Activated CD8-positive, alpha-beta memory T cell treated with anti-CD3 and anti-CD28 coated beads for 1 hour (primary cell): ENCODE measurements at regions not wholly inside any gene's neighbourhood (a gene's known extent, or its start where the extent isn't known, plus 50 kb on each side); places are given as distances from the start of the nearest gene placed in this dataset.

Experiments used
- DNase-seq, 2 donors: peaks; one replicate each; pipeline ENCODE4 v3.0.0-alpha.2; 2020; ENCODE audit warnings: low read depth in 1 of 2; ENCODE audit errors: extremely low read depth in 1 of 2

DNA sequence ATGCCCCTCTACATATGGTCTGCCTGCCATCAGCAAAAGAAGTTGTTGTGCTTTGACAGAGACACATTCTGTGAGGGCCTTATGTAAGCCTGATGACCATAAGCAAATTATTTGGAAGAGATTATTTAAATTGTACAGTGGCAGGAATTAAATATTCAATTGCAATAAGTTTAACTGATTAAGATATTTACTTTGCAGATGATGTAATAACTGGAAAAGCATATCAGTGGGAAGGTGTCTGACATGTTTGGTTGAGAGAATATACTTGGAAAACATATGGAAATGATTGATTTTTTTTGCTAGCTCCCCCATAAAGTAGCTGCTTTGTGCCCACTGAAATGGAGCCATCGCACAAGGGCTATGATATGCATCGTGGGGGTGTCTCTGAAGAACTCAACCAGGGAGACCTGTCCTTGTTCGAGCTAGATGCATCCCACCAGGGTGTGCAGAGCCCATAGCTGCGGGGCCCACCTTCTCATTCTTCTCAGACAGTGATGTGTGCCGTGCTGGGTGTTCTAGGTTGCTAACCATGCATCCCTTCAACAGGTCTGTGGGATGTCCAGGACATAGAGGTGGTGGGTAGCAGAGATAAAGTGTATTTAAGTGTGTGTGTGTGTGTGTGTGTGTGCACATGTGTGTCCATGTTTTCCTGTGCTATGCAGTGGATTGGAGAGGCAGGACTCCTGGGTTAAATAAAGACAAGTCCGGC is 90.4 kb upstream of the PARD3B start:
- no peak for DNase-seq

DNA sequence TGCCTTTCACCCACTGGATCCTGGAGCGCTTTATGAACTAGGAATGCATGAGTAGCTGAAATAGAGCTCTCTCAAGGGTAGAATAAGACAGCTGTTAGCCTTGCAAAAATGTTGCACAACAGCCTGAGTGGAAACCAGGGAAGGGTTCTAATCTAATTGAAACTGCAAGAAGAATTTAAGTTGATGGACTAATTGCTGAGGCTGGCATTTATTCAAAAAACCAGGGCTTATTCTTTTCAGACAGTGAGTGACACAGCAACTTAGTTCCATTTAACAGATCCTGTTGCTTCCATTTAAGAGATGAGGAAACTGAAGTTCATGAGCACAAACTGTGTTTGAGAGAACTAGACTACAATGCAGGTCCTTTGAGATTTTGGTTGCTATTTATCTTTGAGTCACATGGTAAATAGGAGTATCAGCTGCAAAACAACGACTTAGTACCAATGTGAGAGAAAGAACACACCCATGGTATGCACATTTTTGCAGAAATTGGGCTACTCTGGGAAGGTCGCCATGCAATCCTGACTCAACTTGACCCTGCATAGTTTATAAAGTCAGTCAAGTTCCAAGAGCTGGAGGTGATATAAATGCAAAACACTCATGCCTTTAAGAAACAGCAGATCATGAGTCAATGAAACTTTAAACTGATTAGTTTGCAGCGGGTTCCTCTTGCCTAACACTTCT is 76.4 kb upstream of the PARD3B start:
- DNase-seq = no peak

DNA sequence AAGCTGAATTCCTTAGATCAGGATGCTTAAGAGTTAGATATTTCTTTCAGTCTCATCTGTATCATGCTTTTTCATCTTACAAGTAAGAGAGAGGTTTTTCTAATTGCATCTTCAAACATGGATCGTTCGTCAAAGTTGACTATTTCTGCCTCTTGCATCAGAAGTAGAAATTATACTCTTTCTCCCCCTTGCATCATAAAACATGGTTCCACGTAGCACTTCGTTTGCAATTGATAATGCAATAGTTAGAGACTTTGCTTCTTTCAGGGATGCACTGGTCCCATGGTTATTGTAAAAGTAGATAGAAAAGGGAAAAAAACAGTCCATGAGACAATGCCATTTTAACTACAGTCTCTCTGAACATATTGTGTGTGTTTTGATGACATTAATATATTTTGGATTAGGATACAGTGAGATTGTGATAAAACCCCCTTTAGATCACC is 75.1 kb upstream of the PARD3B start:
- no peak for DNase-seq

DNA sequence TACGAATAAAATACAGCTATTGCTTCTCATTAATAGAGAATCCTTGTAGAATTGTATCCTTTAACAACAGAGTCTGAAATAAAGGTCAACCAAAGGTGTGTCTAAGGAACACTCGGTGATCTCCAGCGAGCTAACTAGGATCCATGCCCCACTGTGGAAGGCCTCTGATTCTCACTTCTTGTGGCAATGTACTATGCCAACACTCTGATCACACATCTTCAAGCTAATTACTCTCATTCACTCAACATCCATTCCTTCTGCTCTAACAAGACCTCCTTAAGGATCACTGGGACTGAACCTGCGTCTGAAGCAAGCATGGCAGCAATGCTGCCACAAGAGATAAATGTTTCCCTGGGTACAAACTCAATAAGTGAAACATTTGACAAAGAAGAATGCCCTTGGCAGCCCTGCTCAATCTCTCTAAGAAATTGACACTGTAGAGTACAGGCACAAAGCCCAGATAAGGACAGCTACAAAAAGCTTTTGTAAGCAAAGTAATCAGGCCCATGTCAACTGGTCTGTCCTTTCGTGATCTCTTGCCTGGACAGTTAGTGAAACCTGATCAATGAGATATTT is 74.6 kb upstream of the PARD3B start:
- DNase-seq = no peak

DNA sequence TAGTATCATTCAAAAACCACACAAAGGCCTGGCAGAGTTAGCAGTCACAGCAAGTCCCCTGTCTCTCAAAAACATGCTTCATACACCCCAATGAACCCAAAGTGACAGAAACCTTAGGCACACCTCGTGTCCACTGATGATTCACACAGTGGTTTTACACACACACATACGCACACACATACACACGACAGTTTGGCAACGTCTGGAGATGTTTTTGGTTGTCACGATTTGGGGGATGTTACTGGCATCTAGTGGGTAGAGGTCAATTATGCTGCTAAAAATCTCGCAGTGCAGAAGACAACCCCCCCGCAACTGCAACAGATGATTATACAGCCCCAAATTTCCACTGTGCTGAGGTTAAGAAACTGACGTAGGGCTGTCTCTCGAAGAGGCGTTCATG is 72.9 kb upstream of the PARD3B start:
- no peak for DNase-seq

DNA sequence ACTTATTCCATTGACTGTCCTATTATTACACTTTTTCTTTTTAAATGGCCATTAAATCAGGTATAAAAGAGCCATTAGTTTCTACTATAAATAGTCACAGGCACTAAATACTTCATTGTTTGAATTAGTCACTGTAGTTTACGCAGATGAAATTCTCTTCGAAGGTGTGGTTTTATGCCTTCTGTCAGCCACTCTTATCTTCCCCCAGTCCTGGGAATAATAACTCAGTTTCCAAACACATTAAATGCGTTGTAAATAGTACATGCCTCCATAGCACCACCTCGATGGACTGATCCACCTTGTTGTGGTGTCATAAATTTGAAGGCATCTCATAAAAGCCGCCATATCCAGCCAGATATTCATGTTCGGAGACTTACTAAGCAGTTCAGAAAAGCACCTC is 72.1 kb upstream of the PARD3B start:
- no peak for DNase-seq

DNA sequence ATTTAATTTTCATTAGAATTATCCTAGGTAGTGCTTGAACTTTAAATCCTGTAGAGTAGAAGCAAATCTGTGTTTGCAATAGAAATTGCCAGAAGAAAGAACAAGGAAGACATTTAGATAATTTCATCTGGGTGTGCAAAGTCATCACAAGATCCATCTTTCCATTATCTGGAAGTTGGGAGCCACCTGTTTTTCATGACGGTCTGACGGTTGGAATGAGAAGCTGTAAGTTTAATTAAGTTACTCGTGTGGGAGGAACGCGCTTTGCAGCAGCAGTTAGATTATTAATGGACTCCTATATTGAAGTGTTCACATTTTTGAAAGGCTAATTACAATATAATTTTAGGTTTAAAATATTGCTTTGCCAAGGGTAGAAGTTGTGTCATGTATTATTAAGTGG is 69.9 kb upstream of the PARD3B start:
- DNase-seq = no peak

DNA sequence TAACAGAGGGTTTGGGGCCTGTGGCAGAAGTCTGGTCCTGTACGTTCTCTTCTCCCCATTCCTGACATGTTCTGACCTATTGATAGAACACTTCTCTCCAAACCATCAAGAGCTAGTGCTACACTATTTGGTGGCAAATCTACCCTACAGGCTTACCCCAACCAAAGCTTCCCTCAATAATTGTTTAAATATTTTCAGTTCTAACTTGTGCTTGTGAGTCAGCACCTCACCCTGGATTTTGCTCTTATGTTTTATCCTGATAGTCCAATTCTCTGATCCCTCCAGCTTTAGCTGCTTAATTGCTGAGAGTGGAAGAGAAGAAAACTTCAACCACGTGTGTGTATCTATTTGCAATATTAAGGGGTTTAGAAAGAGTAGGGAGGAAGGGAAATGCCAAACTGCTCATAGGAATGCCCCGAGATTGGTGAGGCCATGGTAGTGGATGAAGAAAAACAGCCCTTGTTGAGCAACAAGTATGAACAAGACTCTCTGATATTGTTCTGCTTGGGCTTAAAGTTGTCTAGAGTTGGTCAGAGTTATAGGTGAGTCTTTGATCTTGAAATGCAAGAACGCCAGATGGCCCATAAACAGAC is 67.8 kb upstream of the PARD3B start:
- no peak for DNase-seq

DNA sequence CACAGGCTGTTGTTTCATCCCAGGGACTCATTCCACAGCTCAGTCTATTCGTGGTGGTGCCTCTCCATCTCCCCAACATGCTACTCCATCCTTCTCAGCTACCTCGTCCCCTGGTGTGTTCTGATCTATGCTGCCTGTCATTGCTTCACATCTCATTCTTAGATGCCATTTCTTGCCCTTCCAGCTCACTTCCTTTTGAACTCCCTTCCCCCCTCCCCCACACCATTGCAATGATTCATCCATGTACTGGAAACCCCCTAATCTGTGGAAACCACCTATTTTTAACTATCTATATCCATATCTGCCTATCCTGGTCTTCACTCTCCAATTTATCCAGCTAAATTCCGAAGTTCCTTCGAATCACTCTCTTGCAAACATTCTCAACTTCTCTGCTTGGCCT is 65.7 kb upstream of the PARD3B start:
- DNase-seq = no peak

DNA sequence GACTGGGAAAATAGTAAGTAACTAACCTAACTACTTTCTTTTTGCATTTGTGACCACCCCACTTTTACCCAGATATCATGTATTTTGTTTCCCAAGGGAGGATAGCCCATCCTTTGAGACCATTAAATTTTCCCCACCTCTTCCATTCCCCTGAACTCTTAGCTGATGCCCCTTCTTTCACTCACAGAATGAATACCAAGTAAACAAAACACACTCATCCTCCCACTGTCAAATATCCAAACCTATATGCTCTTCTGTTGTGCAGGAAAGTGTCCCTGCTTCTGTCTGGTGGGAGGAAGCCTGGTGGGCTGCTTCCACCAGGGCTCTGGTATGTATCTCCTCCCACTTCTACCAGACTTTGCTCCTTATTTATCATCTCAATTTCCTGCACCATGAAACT is 64.6 kb upstream of the PARD3B start:
- DNase-seq = no peak

DNA sequence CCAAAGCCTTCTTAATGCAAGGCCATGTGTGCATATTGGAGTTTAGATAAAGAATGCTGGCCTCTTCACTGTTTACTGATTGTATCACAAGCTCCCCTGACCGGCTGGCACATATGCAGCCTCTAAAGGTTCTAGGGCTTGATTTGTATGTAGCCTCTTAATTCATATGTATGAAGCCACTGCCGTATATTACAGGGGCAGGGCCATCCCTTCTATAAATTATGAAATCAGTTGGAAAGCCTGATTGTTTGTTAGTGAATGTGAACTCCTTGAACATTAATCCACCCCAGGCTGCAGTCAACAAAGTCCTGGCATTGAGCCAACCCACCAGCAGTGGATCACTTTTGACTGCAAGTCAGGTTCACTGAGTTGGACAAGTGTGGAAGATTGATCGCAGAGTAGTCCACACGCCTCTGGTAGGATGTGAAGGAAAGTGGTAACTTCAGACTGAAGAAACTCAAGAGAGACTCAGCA is 61.6 kb upstream of the PARD3B start:
- DNase-seq = no peak

DNA sequence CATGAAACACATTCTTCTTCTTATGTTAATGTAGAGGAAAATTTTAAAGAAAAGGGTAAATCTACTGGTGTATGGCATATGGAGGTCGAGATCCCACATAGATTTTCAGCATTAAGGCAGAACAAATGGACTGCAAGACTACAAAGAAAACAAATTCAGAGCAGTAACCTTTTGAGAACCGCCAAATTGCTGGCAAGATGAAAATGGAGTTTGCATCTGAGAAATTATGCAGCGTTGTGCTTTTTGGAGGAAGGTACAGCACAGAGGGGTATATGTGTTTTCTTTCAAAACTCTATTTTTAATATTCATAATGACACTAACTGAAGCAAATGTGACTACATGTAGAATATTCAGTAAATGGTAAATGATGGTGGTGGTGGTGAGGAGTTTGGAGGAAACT is 59.0 kb upstream of the PARD3B start:
- no peak for DNase-seq

DNA sequence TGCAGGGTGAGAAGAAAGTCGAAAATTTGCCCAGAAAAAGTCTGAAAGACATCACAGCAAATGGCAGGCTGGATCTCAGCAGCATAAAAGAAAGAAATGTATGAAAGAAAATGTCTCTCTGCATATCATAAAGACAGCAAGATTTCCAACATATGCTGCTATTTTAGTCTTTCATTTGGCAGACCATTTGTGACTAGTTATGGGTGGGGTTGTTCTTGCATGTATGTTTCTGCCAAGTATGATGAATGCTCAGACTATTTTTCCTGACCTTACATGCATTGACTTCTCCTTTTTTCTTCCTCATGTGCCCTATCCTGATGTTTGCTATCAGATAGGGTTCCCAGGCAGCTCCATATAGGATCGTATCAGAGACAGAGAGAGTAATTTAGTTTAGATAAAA is 58.5 kb upstream of the PARD3B start:
- DNase-seq = no peak

DNA sequence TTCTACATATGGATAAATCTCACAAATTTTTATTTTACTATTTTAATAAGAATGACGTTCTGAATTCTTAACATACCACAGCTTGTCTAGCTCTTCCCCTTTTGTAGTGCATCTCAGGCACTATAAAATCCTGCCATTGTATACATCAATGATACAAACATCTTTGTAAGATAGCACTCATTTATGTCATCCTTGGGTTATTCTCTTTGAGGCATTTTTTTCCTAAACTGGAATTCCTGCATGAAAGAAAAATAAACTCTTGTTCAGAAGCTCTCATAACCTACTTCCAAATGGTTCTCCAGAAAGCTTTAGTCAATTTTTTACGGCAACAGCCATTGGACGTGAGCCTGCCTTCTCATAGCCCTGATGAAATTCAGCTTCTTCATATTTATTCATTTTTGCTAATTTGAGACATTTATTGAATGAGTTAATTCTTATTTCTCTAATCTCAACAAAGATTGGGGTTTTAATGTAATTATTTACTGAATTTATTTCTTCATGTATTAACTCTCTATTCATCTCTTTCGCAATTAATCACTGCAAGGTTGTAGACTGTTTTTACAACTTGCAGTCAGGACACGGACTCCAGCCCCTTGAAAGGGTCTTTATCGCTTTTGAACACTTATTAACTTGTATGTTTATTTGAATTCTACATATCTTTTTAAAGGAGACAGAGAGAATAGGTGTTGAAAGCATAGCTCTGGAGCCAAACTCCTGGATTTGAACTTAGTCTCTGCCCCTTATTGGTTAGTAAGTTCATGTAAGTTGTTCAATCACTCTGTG is 57.6 kb upstream of the PARD3B start:
- DNase-seq = no peak

DNA sequence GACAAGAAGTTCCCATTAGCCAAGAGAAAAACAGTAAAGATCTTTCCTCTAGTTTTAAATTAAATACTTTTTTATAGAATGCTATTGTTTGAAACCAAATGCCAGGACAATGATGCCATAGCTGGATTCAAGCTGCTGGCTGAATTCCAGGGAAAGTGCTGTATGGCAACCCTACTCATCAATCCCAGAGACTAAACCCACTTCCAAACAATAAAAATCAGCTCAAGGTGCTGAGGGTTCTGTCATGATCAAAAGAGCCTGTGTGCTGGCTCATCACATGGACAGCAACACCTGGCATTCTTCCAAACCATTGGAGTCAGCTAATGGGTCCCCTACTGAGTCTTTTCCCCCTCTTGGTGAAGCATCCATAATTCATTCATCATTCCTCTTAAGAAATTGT is 53.7 kb upstream of the PARD3B start:
- no peak for DNase-seq

DNA sequence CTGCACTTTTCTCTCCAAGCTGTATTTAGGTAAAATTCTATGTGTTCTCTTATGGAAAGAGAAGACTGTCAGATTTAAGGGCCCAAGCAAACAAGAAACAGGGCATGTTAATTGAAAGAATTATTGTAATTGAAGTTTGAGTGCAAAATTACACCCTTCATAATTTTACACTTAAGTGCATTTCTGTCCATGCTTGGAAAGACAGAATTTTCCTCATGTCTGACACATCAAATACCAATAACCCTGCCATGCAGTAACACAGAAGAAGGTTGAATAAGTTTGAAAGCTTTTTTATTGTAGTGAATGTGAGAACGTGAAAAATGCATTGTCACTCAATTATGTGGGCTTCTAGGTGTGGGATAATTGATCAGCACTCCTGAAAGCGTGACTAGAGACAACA is 52.9 kb upstream of the PARD3B start:
- DNase-seq = no peak

DNA sequence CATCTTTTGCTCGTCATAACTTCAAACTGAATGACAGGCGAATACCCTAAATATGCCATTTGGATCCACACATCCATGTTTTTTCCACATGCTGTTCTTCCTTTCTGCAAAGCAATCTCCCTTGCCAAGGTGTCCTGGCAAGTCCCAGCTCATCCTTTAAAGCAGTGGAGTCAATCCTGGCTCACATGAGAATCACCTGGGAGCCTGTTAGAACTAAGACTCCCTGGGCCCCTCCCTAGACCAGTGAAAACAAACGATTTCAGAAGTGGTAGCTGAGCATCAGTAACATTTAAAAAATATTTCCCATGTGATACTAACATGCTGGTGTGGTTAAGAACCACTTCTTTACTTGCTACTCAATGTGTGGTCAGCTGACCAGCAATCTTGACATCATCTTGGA is 50.6 kb upstream of the PARD3B start:
- DNase-seq = no peak

DNA sequence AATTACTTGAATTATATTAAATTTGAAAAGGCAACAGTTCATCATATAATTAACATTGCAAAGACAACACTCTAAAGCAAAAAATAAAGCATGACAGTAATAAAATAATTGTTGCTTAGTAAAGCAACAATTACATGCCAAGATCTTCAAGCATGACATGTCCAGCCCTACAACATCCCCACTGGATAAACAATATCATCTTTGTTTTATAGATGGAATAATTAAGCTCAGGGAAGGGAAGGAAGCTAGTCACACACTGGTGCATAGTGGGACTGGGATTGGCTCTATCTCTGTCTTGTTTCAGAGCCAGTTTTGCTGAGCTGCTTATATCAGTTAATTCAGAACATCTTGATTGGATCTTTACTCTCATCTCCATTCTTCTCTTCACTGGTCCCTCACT is 49.9 kb upstream of the PARD3B start:
- no peak for DNase-seq
